ENCODE measurements at regions not wholly inside any gene's neighbourhood (a gene's known extent, or its start where the extent isn't known, plus 50 kb on each side); places are given as distances from the start of the nearest gene placed in this dataset.

- H3K36me3 ChIP-seq = no peaks in the 10 kb centered on the region
- no peak for TF ChIP-seq CTCF (IDR thresholded peaks at IDR 0.05)
- H3K4me3 ChIP-seq = no peak overlapping the region
- DNase-seq (ENCODE audit: low spot score) = no peak
- no peaks in the 10 kb centered on the region for H3K27me3 ChIP-seq
- H3K9me3 ChIP-seq = no peaks in the 10 kb centered on the region
- H3K27ac ChIP-seq = no peak overlapping the region
- no peaks in the 10 kb centered on the region for H3K4me1 ChIP-seq
Observed at GRCh38 chr14:101276309-101277091, 284.8 kb upstream of the DIO3 start.

GRCh38 chr14:101282418-101282817 is 278.9 kb upstream of the DIO3 start:
- Histone ChIP-seq H3K4me1 (no peaks in the 10 kb centered on the region), H3K4me3 (no peak overlapping the region), H3K9me3 (no peaks in the 10 kb centered on the region), H3K27ac (no peak overlapping the region), H3K27me3 (no peaks in the 10 kb centered on the region), H3K36me3 (no peaks in the 10 kb centered on the region)
- DNase-seq (ENCODE audit: low spot score) = no peak
- TF ChIP-seq CTCF (IDR thresholded peaks at IDR 0.05) = no peak

- DNase-seq (ENCODE audit: low spot score) = no peak
- Histone ChIP-seq H3K4me1 (no peaks in the 10 kb centered on the region), H3K27ac (no peak overlapping the region), H3K36me3 (no peaks in the 10 kb centered on the region), H3K4me3 (no peak overlapping the region), H3K9me3 (no peaks in the 10 kb centered on the region), H3K27me3 (no peaks in the 10 kb centered on the region)
- no peak for TF ChIP-seq CTCF (IDR thresholded peaks at IDR 0.05)
Observed at GRCh38 chr14:101284711-101285110, 276.6 kb upstream of the DIO3 start.

DNA sequence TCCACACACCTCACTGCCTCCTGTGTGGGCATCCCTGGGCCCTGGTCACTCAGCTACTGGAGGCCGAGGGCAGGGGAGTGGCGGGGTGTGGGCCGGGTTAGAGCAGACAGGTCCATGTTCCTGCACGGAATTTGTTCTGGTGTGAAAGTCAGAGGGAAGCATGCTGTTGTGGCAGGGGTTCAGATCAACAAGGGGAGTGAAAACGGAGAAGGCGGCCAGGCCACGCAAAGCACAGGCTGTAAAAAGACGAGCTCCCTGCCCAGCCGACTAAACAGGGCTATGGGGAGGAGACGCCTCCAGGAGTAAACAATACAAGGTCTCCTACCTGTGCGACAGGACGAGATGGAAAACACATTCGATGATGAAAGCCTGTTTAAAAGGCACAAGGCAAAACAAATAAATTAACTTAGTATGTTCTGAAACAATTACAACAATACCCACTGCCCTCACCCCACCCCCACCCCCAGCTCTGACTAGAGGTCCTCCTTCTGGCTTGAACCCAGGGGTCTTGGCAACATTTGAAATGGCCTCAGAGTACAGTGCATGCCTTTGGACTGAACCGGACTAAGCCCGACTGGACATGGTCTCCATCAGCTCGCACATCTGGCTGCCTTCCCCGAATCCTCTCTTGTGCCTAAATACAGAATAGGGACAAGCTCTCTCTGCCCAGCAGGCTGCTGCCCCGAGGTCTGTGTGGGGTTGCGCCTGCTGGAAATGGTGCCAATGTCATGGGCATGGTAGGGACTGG is 274.9 kb upstream of the DIO3 start:
- Histone ChIP-seq H3K27ac (no peak overlapping the region), H3K36me3 (no peaks in the 10 kb centered on the region), H3K4me1 (no peaks in the 10 kb centered on the region), H3K27me3 (no peaks in the 10 kb centered on the region), H3K9me3 (no peaks in the 10 kb centered on the region), H3K4me3 (no peak overlapping the region)
- no peak for DNase-seq (ENCODE audit: low spot score)
- TF ChIP-seq CTCF (IDR thresholded peaks at IDR 0.05) = no peak

- Histone ChIP-seq H3K27ac (no peak overlapping the region), H3K4me3 (no peak overlapping the region), H3K27me3 (no peaks in the 10 kb centered on the region), H3K9me3 (no peaks in the 10 kb centered on the region), H3K4me1 (no peaks in the 10 kb centered on the region), H3K36me3 (no peaks in the 10 kb centered on the region)
- TF ChIP-seq CTCF (IDR thresholded peaks at IDR 0.05) = no peak
- no peak for DNase-seq (ENCODE audit: low spot score)
Observed at GRCh38 chr14:101288436-101289229, 272.7 kb upstream of the DIO3 start.

Data from right atrium auricular region (tissue), 2 donors.